Activated naive CD4-positive, alpha-beta T cell treated with anti-CD3 and anti-CD28 coated beads, Interleukin-2, amount 50 U/mL, for 24 hours (primary cell): ENCODE measurements at regions not wholly inside any gene's neighbourhood (a gene's known extent, or its start where the extent isn't known, plus 50 kb on each side); places are given as distances from the start of the nearest gene placed in this dataset.
"Not testable (repeated sequence)": the region's sequence is repeated elsewhere in the genome, so short reads cannot be mapped to it uniquely, and the experiment has no call there.

ENCODE experiments used
- H3K27ac Mint-ChIP-seq: one replicate; pipeline ENCODE4 v1.8.0; 2021; ENCODE audit warnings: mild to moderate bottlenecking, mixed read lengths
- H3K27me3 Mint-ChIP-seq: one replicate; pipeline ENCODE4 v1.8.0; 2021; ENCODE audit warnings: mixed read lengths
- H3K36me3 Mint-ChIP-seq: one replicate; pipeline ENCODE4 v1.8.0; 2021; ENCODE audit warnings: mixed read lengths
- H3K4me1 Mint-ChIP-seq: one replicate; pipeline ENCODE4 v1.8.0; 2021; ENCODE audit warnings: mixed read lengths
- H3K4me3 Mint-ChIP-seq: one replicate; pipeline ENCODE4 v1.8.0; 2021; ENCODE audit warnings: mild to moderate bottlenecking, mixed read lengths
- H3K9me3 Mint-ChIP-seq: one replicate; pipeline ENCODE4 v1.8.0; 2021; ENCODE audit warnings: mixed read lengths

DNA sequence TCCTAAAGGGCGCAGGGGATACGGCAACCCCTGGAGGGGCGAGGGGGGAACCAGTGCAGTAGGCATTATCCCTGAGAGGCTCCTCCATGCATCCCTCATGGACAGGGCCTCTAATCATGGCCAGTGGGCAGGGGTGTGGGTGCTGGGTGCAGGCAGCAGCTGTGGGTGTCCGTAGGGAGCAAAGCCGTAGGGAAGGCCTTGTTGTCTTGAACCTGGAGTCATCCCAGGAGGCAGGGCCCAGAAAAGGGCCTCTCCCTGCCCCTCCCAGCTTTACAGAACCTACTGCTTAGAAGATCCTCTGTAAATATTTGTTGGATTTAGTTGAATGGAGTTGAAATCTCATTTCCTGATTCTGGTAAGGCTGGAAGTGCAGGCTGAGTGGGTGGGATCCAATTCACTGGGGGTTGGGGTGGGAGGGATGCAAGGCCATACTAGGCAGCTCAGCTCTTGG is 207.0 kb upstream of the HAAO start:
- Mint-ChIP-seq H3K27ac (no peak overlapping the region), H3K4me1 (no peaks in the 10 kb centered on the region), H3K36me3 (peaks cover 2% of the 10 kb centered on the region), H3K4me3 (no peak overlapping the region), H3K27me3 (no peaks in the 10 kb centered on the region), H3K9me3 (no peaks in the 10 kb centered on the region)

DNA sequence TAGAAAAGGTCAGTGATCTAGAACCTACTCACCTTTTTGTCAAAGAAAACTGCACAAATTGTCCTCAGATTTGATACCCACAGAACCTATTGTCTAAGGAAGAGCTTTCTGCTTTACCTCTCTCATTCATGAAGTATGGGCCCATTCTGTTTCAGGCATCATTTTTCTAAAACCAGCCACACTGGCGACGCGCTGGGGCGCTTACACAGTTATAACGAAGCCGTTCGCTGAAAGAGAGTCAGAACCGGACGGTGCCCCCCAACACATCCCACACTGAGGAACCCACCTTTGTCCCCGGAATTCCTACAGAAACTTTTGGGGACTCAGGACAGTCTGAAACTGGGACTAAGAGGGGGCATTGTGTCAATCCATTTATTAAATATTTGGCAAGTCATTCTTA is 206.3 kb upstream of the HAAO start:
- H3K4me1 Mint-ChIP-seq: no peaks in the 10 kb centered on the region
- H3K36me3 Mint-ChIP-seq: peaks cover 2% of the 10 kb centered on the region
- H3K4me3 Mint-ChIP-seq: no peak overlapping the region
- H3K27me3 Mint-ChIP-seq: no peaks in the 10 kb centered on the region
- H3K27ac Mint-ChIP-seq: no peak overlapping the region
- no peaks in the 10 kb centered on the region for H3K9me3 Mint-ChIP-seq

- H3K4me1 Mint-ChIP-seq: no peaks in the 10 kb centered on the region
- H3K36me3 Mint-ChIP-seq: peaks cover 2% of the 10 kb centered on the region
- no peak overlapping the region for H3K4me3 Mint-ChIP-seq
- no peaks in the 10 kb centered on the region for H3K27me3 Mint-ChIP-seq
- no peak overlapping the region for H3K27ac Mint-ChIP-seq
- no peaks in the 10 kb centered on the region for H3K9me3 Mint-ChIP-seq
Observed at GRCh38 chr2:42996528-42996927, 204.1 kb upstream of the HAAO start.

GRCh38 chr2:42995752-42996422 is 203.5 kb upstream of the HAAO start:
- Mint-ChIP-seq H3K27me3 (no peaks in the 10 kb centered on the region), H3K36me3 (peaks cover 2% of the 10 kb centered on the region), H3K4me1 (no peaks in the 10 kb centered on the region), H3K9me3 (no peaks in the 10 kb centered on the region), H3K4me3 (no peak overlapping the region), H3K27ac (peak overlapping the region; percentile 56)

DNA sequence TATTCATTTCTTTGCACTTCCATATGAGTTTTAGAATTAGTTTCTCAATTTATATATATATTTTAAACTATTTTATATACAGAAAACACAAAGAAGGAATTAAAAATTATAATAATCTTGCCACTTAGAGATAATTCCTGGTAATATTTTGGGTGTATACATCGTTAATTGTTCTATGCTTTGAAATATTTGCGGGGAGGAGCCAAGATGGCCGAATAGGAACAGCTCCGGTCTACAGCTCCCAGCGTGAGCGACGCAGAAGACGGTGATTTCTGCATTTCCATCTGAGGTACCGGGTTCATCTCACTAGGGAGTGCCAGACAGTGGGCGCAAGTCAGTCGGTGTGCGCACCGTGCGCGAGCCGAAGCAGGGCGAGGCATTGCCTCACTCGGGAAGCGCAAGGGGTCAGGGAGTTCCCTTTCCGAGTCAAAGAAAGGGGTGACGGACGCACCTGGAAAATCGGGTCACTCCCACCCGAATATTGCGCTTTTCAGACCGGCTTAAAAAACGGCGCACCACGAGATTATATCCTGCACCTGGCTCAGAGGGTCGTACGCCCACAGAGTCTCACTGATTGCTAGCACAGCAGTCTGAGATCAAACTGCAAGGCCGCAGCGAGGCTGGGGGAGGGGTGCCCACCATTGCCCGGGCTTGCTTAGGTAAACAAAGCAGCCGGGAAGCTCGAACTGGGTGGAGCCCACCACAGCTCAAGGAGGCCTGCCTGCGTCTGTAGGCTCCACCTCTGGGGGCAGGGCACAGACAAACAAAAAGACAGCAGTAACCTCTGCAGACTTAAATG is 197.1 kb upstream of the HAAO start:
- not testable (repeated sequence) for H3K4me1 Mint-ChIP-seq, H3K9me3 Mint-ChIP-seq, H3K27ac Mint-ChIP-seq, H3K36me3 Mint-ChIP-seq, H3K4me3 Mint-ChIP-seq, H3K27me3 Mint-ChIP-seq

DNA sequence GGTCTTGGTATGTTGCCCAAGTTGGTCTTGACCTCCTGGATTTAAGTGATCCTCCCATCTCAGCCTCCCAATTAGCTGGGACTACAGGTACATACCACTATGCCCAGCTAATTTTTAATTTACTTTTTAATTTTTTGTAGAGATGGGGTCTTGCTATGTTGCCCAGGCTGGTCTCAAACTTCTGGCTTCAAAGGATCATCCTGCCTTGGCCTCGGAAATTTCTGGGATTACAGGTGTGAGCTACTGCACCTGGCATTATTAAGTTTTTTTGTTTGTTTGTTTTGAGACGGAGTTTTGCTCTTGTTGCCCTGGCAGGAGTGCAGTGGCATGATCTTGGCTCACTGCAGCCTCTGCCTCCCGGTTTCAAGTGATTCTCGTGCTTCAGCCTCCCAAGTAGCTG is 195.7 kb upstream of the HAAO start:
- not testable (repeated sequence) for H3K9me3 Mint-ChIP-seq, H3K27me3 Mint-ChIP-seq, H3K4me3 Mint-ChIP-seq, H3K27ac Mint-ChIP-seq, H3K4me1 Mint-ChIP-seq, H3K36me3 Mint-ChIP-seq

DNA sequence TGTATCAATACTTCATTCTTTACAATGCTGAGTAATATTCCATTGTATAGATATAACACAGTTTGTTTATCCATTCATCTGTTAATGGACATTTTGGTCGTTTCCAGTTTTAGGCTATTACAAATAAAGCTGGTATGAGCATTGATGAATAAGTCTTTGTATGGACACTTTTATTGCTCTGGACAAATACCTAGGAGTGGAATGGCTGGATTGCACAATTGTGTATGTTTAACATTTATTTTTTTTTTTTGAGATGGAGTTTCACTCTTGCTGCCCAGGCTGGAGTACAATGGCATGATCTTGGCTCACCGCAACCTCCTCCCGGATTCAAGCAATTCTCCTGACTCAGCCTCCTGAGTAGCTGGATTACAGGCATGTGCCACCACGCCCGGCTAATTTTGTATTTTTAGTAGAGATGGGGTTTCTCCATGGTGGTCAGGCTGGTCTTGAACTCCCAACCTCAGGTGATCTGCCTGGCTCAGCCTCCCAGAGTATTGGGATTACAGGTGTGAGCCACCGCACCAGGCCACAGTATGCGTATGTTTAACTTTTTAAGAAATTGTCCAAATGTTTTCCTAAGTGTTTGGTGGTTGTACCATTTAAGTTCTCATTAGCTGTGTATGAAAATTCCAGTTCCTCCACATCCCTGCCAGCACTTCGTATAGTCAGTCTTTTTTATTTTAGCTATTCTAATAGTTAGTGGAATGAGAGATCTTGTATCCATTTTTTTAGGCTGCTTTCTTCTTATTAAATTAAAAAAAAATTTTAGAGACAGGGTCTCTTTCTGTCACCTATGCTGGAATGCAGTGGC is 194.9 kb upstream of the HAAO start:
- Mint-ChIP-seq H3K4me1 (no peaks in the 10 kb centered on the region), H3K27ac (no peak overlapping the region), H3K9me3 (no peaks in the 10 kb centered on the region), H3K4me3 (no peak overlapping the region), H3K27me3 (no peaks in the 10 kb centered on the region), H3K36me3 (no peaks in the 10 kb centered on the region)

- no peaks in the 10 kb centered on the region for H3K9me3 Mint-ChIP-seq
- no peak overlapping the region for H3K4me3 Mint-ChIP-seq
- no peak overlapping the region for H3K27ac Mint-ChIP-seq
- H3K4me1 Mint-ChIP-seq: no peaks in the 10 kb centered on the region
- H3K36me3 Mint-ChIP-seq: no peaks in the 10 kb centered on the region
- no peaks in the 10 kb centered on the region for H3K27me3 Mint-ChIP-seq
Observed at GRCh38 chr2:42984617-42985016, 192.2 kb upstream of the HAAO start.

GRCh38 chr2:42984081-42984480 is 191.7 kb upstream of the HAAO start:
- no peak overlapping the region for H3K4me3 Mint-ChIP-seq
- H3K27me3 Mint-ChIP-seq: no peaks in the 10 kb centered on the region
- no peaks in the 10 kb centered on the region for H3K9me3 Mint-ChIP-seq
- H3K4me1 Mint-ChIP-seq: no peaks in the 10 kb centered on the region
- H3K36me3 Mint-ChIP-seq: no peaks in the 10 kb centered on the region
- no peak overlapping the region for H3K27ac Mint-ChIP-seq

DNA sequence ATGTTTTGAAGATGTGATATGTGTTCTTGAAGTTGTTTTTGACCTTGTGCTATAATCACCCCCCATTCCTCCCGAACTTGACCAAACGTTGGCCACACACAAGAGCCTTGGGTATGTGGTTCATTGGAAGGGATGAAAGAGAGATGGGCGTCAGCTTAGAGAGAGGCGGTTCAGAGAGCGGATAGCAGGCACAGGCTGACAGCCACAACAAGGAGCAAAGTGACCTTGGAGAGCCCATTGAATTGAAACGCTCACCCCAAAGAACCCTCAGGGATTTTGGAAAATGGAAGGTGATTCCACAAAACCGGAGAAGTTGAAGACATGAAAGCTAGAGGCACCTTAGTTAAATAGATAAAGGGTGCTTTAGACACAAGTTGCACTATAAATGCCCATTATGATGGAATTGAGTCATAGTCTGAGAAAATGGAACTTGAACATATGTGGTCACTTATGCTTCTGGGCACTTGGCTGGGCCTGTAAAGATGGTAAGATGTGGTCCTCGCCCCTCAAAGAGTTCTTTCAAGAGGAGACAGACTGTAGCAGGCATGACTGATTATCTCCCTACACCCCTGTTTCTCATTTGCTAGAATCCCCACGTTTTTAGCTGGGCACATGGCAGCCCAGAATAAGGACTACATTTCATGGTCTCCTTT is 188.5 kb upstream of the HAAO start:
- Mint-ChIP-seq H3K4me3 (no peak overlapping the region), H3K27ac (no peak overlapping the region), H3K36me3 (no peaks in the 10 kb centered on the region), H3K4me1 (peaks cover 4% of the 10 kb centered on the region), H3K9me3 (no peaks in the 10 kb centered on the region), H3K27me3 (no peaks in the 10 kb centered on the region)

DNA sequence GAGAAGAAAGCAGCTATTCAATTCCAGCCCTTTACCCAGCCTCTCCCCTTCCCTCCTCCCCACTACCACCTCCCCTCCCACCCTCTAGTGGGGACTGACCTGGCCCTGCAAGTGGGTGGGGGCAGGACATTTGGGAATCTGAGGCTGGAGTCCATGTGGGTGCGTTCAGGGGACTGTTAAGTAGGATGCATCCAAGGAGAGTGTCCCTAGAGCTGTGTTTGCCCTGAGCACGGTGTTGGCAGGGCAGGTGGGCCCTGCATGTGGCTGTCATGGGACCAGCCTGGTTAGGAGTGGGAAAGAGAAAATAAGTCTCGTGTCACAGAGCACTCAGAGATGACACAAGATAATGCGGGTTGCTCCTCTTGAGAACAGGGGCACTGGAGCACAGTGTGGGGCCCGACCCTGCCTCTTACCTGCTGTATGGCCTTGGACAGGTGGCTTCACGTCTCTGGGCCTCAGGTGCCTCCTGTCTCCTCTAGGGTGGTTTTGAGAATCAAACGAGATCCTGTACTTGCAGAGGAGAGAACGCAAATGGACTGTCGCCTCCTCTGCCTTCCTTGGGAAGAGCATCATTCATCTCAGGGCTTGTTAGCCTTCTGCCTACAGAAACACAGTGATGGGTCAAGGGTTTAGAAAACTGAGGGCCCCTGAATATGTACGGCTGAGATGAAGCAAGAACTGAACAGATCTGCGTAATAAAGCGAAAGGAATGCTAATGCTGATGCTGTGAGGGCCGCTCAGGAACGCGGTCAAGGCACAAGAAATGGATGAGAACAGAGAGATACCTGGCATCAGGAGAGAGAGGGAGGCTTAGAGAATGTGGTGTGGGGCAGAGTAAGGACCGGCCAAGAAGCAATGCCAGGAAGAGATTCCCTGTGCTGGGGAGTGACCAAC is 187.7 kb upstream of the HAAO start:
- Mint-ChIP-seq H3K27me3 (no peaks in the 10 kb centered on the region), H3K4me3 (no peak overlapping the region), H3K27ac (no peak overlapping the region), H3K9me3 (no peaks in the 10 kb centered on the region), H3K4me1 (peaks cover 4% of the 10 kb centered on the region), H3K36me3 (no peaks in the 10 kb centered on the region)

GRCh38 chr2:42979416-42979869 is 187.1 kb upstream of the HAAO start:
- no peaks in the 10 kb centered on the region for H3K9me3 Mint-ChIP-seq
- H3K27me3 Mint-ChIP-seq: no peaks in the 10 kb centered on the region
- no peaks in the 10 kb centered on the region for H3K36me3 Mint-ChIP-seq
- no peak overlapping the region for H3K4me3 Mint-ChIP-seq
- H3K27ac Mint-ChIP-seq: no peak overlapping the region
- H3K4me1 Mint-ChIP-seq: peaks cover 4% of the 10 kb centered on the region

DNA sequence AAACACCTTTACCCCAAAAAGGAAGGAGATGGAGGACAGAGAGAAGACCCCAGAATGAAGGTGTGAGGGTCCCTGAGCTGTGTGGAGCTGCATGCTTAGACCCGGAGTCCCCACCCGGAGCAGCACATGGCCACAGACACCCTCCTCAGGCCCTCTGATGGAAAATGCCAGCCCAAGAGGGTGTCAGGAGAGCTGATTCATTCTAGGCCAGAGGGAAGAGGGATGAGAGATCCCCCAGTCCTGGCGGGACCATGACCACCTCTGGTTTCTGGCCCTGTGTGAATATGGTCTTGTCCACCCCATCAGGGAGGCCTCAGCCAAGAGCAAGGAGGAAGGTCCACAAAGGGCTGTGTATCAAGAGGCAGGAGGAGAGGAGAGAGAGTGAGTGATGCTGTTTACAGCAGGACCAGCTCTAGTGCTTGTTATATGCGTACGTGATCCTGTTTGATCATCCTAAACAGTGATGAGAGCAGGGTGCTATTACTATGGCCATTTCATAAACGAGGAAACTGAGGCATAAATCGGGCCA is 186.6 kb upstream of the HAAO start:
- peaks cover 4% of the 10 kb centered on the region for H3K4me1 Mint-ChIP-seq
- H3K27ac Mint-ChIP-seq: peak overlapping the region; percentile 47
- no peaks in the 10 kb centered on the region for H3K27me3 Mint-ChIP-seq
- H3K36me3 Mint-ChIP-seq: no peaks in the 10 kb centered on the region
- no peak overlapping the region for H3K4me3 Mint-ChIP-seq
- H3K9me3 Mint-ChIP-seq: no peaks in the 10 kb centered on the region

GRCh38 chr2:42978175-42978886 is 185.9 kb upstream of the HAAO start:
- H3K4me3 Mint-ChIP-seq: no peak overlapping the region
- no peaks in the 10 kb centered on the region for H3K36me3 Mint-ChIP-seq
- H3K4me1 Mint-ChIP-seq: peaks cover 4% of the 10 kb centered on the region
- no peaks in the 10 kb centered on the region for H3K9me3 Mint-ChIP-seq
- no peaks in the 10 kb centered on the region for H3K27me3 Mint-ChIP-seq
- H3K27ac Mint-ChIP-seq: no peak overlapping the region
